ENCODE measurements at regions not wholly inside any gene's neighbourhood (a gene's known extent, or its start where the extent isn't known, plus 50 kb on each side); places are given as distances from the start of the nearest gene placed in this dataset.

DNA sequence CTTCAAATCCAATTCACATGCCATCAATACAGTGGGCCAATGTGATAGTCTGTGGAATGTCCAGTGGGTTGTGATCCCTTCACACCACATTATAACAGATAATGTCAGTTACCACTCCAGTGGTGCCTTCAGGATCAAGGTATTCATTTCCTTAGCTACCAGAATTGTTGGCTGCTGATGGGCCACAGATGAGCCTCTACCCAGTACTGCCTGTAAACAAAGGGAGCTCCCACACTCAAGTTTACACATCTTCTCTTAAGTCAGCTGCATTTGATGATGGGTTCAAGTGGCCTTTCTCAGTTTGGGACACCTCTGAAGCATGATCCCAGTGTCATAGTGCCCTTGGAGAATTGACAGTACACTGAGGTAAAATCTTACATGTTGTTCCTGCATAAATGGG lies 477.0 kb upstream of the CD180 start:
- H3K9me3 ChIP-seq (ENCODE audit: control insufficient read depth, low read depth, low read length), result no peaks in the 10 kb centered on the region

More for the DNA sequence above, 477.0 kb upstream of the CD180 start:
- Histone ChIP-seq H3K14ac (ENCODE audit: insufficient read depth, low read length) (no peak overlapping the region), H4K91ac (ENCODE audit: insufficient read length, low read depth, low read length) (no peak overlapping the region), H3K4ac (ENCODE audit: low read depth, low read length) (no peak overlapping the region), H2AFZ (ENCODE audit: low read length) (no peak overlapping the region), H3K27me3 (ENCODE audit: insufficient read depth, low read length) (no peaks in the 10 kb centered on the region), H3T11ph (ENCODE audit: low read length) (no peak overlapping the region), H3K23me2 (ENCODE audit: insufficient read length, low read depth, low read length, poor library complexity, severe bottlenecking) (no peaks in the 10 kb centered on the region), H3K79me1 (ENCODE audit: insufficient read depth, low read depth, low read length, poor library complexity, severe bottlenecking) (no peaks in the 10 kb centered on the region), H2BK12ac (ENCODE audit: insufficient read length, low read depth, low read length) (no peak overlapping the region), H3K18ac (ENCODE audit: insufficient read length, low read depth, low read length) (no peak overlapping the region), H3K56ac (ENCODE audit: insufficient read length, low read depth, low read length) (no peak overlapping the region), H2BK15ac (ENCODE audit: low read depth, low read length) (no peak overlapping the region), H2BK5ac (ENCODE audit: insufficient read length, low read length) (no peak overlapping the region), H4K5ac (ENCODE audit: insufficient read length, low read depth, low read length) (no peak overlapping the region), H4K20me1 (ENCODE audit: control insufficient read depth, insufficient read depth, insufficient read length) (no peaks in the 10 kb centered on the region), H3K4me1 (ENCODE audit: insufficient read depth, low read length) (peaks cover 2% of the 10 kb centered on the region; the same call in 1 of the 2 replicates), H3K79me2 (ENCODE audit: insufficient read depth, low read length) (no peaks in the 10 kb centered on the region), H2BK20ac (ENCODE audit: low read depth, low read length, poor library complexity, severe bottlenecking) (no peak overlapping the region), H3K4me2 (ENCODE audit: insufficient read depth, insufficient read length, low read length) (no peak overlapping the region), H3K23ac (ENCODE audit: insufficient read length, low read depth, low read length) (no peak overlapping the region), H2AK5ac (ENCODE audit: insufficient read length, low read length) (no peak overlapping the region), H3K9ac (ENCODE audit: extremely low read depth, insufficient read length, low read length) (no peak overlapping the region), H3K27ac (ENCODE audit: insufficient read length, low read depth, low read length) (no peak overlapping the region), H4K8ac (replicated peaks; ENCODE audit: insufficient read length, low read depth, low read length) (no peak overlapping the region), H2BK120ac (ENCODE audit: low read depth, low read length, poor library complexity, severe bottlenecking) (no peak overlapping the region)
- TF ChIP-seq, protein P1, sequence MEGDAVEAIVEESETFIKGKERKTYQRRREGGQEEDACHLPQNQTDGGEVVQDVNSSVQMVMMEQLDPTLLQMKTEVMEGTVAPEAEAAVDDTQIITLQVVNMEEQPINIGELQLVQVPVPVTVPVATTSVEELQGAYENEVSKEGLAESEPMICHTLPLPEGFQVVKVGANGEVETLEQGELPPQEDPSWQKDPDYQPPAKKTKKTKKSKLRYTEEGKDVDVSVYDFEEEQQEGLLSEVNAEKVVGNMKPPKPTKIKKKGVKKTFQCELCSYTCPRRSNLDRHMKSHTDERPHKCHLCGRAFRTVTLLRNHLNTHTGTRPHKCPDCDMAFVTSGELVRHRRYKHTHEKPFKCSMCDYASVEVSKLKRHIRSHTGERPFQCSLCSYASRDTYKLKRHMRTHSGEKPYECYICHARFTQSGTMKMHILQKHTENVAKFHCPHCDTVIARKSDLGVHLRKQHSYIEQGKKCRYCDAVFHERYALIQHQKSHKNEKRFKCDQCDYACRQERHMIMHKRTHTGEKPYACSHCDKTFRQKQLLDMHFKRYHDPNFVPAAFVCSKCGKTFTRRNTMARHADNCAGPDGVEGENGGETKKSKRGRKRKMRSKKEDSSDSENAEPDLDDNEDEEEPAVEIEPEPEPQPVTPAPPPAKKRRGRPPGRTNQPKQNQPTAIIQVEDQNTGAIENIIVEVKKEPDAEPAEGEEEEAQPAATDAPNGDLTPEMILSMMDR (conservative IDR thresholded peaks at IDR 0.05), result no peak
- no peak overlapping the region for H3K27ac Mint-ChIP-seq
- no peaks in the 10 kb centered on the region for H3K27me3 Mint-ChIP-seq (ENCODE audit: low read depth)
- no peak overlapping the region for H3K4me3 Mint-ChIP-seq
- peaks cover 9 to 12% of the 10 kb centered on the region in 2 experiments for H3K4me1 Mint-ChIP-seq
- no peak for DNase-seq
- H3K9me3 Mint-ChIP-seq, result peaks cover under 1% of the 10 kb centered on the region in 2 experiments; a peak in 3 of 5 replicates
- no peaks in the 10 kb centered on the region; a peak in 1 of 7 replicates for H3K36me3 Mint-ChIP-seq (ENCODE audit: insufficient read depth in 1 of 3, low read depth in 3 of 3)
